Stimulated activated CD4-positive, alpha-beta T cell treated with anti-CD3 and anti-CD28 coated beads, Interleukin-2, amount 100 ng/mL, for 48 hours (primary cell): ENCODE measurements at regions not wholly inside any gene's neighbourhood (a gene's known extent, or its start where the extent isn't known, plus 50 kb on each side); places are given as distances from the start of the nearest gene placed in this dataset.

Experiments
- DNase-seq, 2 donors: peaks; one replicate each; pipeline ENCODE4 v3.0.0-alpha.2; 2020

GRCh38 chr11:45071232-45071631 is 75.2 kb upstream of the PRDM11 start:
- DNase-seq: no peak

GRCh38 chr11:45073685-45074141 is 72.7 kb upstream of the PRDM11 start:
- DNase-seq: no peak

GRCh38 chr11:45075519-45075918 is 70.9 kb upstream of the PRDM11 start:
- no peak for DNase-seq

DNA sequence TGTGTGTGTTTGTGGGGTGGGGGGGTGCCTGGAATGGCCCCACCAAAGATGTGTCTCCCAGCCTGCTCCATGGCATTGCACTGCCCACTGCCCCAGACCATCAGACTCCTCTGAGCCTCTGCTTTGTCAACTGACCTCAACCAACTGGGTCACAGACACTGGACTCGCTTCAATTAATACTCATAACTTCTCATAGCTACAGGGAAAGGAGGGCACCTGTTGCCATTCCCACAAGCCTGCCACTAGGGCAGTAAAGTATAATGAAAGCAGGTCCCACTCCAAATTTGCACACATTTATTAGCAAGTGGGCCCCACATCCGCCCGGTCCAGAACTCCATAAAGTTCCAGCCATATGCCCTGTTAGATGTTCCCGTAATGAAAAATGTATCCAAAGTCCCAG is 70.5 kb upstream of the PRDM11 start:
- DNase-seq: no peak

DNA sequence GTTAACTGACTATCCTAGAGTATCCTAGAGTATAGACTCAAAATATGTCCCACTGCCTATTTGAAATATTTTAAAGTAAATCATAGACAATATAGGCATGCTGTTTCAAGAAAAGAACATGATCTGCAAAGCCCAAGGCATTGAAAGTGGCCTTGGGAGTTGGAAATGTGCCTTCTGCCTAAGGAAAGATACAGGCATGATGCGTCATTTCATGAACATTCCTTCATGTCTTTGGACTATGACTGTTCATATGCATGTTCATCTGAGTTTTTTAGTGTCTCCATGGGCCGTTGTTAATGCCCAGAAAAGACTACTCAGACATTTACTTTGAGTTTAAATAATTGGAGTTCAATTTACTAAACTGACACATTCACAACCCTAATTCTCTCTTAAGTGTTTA is 69.7 kb upstream of the PRDM11 start:
- no peak for DNase-seq

DNA sequence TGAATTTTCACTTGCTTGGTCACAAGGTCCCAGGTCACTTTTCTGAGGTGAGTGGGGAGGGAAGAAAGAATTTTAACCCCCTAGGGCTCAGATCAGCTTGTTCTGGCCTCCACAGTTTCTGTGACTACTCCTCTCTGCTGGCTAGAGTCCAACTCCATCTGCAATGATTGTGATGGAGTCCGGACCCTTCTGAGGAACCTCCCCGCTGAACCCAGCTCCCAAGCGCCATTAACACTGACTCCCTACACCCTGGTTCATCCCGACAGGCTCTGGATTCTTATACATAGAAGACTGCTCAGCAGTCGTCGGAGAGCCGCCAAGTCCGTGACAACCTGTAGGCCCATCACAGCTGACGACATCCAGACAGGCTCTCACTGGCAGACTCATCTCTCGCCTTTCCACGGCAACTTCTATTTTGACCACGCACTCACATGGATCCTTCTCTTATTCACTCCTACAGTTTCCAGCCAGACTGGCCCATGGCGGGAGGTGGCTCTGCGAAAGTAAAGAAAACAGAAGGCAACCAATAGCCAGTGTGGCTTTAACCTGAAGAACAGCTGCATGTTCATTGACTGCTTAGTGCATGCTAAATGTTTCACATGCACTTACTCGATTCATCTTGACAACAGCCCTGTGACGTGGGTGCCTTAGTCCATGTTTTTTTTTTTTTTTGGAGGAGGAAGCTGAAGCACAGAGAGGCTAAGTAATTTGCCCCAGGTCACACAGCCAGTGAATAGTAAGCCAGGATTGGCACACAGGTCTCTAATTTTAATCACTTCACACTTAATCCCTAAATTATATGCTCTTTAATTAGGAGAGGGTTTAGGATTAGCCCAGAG is 68.0 kb upstream of the PRDM11 start:
- no peak for DNase-seq

- DNase-seq: no peak
These were observed 67.4 kb upstream of the PRDM11 start for GRCh38 chr11:45079075-45079444.

GRCh38 chr11:45079567-45079942 is 66.9 kb upstream of the PRDM11 start:
- DNase-seq: no peak

- peak in 1 of 2 donors; percentile 46 for DNase-seq
These were observed 66.3 kb upstream of the PRDM11 start for GRCh38 chr11:45079943-45080719.

DNA sequence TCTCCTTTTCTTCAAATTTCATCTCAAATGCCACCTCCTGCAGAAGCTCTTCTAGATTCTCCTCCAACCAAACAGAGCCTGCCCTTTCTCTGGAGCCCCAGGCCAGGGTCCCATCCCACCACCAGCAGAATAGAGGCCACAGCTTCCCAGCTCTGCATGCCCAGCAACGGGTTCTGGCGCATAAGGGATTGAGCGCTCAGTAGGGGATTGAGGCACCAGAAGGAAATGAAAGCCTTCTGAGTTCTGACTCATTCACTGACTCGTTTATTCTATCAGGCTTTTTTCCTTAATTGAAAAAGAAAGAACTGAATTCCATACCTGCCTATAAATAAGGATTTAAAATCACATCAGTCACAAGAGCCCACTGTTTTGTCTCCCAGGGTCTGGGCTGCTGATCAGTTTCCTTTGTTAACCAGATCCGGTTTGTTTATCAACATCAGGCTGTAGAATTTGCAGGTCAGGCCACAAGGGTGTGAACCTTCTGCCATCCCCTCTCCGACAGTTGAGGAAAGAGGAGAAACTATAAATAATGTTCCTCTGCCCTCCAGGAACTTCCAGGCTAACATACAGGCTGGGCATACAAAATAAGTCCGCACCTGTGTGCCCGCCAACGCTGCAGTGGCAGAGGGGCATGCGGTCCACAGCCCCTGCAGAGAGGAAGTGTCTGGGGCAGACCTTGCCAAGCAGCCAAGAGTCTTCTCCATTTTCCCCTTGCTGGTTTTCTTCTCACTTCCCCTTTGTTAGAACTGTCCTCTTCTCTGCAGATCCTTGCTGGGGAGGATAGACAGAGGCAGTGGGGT is 63.5 kb upstream of the PRDM11 start:
- DNase-seq: no peak

DNA sequence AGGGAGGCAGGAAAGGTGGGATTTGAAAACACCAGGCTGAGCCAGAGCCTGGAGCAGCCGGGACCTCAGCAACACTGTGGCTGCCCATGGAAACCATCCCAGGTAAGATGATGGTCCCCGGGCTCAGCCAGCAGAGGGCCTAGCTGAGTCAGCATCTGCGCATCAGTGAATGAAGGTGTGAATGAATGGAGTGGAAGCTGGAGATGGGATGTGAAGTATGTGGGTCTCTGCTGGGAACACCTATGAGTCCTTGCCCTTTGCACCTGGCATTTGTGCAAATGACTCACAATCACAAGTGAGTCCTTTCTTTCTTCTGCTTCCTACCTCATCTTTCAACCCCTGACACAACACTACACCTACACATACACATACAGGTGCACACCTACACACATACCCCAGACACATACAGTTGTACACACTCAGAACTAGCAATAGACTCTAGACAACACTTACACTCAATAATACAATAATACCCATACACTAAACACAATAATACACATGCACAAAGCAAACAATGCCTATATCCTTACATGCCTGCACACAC is 62.8 kb upstream of the PRDM11 start:
- no peak for DNase-seq

DNA sequence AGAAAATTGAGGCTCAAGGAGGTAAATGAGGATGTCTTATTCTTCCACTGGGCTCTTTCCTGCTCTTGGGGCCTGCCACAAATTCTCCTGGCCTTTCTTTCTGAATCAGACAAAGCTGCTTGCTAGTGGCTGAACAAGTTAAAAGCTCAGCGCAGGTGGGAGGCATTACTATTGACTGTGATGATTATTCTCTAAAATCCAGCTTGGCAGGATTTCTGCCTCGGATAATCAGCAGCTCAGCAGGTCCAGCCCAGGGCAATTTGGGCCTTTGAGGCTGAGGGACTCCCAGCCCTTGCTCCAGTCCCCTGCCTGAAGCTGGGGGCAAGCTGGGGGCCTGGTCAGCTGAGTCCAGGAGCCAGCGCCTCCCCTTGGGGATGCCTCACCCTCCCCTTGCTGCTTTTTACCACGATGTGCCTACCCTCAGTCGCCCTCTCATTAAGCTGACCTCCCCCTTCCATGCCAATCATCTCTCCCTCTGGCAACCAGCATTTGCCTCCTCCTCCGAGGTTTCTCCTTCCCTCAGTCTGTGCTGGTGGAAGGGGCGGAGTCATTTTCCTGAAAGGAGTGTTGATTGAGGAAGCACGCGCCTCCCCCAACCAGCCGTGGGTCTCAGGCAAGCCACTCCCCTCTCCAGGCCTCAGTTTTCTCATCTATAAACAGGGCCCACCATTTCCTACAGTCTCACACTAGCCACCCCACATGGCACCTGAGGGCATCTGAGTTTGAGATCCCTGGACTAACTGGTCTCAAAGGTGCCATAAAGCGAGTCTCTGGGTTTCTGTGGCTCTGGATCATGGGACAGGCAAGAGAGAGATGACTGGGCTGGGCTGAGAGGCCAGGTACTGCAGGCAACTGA is 60.6 kb upstream of the PRDM11 start:
- DNase-seq: no peak

- no peak for DNase-seq
These were observed 59.9 kb upstream of the PRDM11 start for GRCh38 chr11:45086526-45086925.

- no peak for DNase-seq
These were observed 59.1 kb upstream of the PRDM11 start for GRCh38 chr11:45087086-45087899.

DNA sequence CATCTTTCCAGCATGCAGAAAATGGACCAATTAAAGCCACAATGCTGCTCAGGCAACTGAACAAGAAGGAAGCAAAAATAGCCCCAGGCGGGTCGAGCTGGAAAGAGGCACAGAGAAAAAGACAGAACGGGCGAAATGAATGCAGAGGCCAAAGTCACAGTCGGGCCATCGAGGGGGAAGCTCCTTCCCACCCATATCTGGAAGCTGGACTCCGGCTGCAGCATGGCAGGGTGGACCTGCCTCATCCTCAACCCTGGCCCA is 58.6 kb upstream of the PRDM11 start:
- no peak for DNase-seq

DNA sequence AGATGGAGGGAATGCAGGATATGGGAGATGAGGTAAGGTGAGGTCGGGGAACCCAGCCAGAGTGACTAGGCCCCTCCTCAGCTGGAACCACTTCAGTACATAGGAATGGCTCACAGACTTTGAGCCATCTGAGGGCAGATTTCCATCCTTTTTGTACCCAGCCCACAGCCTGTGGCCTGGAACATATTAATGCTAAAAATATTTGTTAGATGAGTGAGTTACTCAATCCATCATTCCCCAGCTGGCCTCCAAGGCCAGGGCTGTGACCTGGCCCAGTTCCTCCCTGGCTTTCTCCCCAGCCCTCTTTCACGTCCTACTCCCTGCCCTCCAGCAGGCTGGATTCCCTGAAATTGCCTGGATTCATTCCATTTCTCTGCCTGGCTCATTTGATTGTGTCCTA is 57.2 kb upstream of the PRDM11 start:
- DNase-seq: no peak

DNA sequence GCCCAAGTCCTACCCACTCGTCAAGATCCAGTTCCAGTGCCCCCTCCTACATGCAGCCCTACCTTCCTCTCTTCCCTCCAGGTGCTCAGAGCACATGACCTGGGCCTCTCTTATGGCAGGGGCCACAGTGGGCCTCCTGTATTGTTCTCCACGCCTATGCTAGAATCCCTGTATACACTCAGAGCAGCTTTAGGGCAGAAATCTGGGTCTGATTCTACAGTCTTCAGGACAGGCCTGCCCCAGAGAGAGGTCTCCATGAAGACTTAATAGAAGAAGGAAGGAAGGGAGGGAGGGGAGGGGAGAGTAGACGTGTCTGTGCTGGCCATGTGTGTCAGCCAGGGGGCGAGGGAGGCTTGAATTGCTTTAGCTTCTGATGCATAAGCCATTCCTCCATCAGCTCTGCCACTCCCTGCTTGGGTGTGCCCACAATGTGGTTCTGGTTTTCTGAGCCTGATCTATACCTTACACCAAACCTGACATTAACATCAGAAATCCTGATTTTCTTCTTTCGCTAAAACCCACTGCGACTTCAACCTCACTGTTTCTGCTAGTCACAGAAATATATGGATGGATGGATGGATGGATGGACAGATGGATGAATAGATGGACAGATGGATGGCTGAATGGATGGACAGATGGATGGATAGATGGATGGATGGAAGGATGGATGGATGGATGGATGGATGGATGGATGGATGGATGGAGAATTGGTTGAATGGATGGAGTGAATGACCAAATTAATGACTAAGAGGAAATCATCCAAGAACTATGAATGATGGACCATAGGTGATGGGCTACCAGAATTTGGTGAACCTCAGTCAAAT is 56.6 kb upstream of the PRDM11 start:
- DNase-seq: no peak

DNA sequence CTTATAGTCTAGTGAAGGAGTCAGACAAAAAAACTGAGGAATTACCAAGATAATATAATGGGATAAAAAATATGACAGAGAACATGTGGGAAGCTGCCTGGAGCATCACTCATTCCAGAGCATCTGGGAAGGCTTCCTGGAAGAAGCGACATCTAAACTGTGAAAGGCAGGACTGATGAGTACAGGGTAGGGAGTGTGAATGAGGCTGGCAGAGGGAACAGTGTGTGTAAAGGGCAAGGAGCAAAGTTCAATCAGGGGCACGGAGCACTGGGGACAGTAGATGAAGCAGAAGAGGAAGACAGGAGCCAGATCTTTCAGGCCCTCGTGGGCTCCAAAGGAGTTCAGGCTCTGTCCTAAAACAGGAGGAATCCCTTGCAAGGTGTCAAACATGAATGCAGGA is 55.8 kb upstream of the PRDM11 start:
- no peak for DNase-seq

GRCh38 chr11:45091563-45092403 is 54.7 kb upstream of the PRDM11 start:
- DNase-seq: no peak

DNA sequence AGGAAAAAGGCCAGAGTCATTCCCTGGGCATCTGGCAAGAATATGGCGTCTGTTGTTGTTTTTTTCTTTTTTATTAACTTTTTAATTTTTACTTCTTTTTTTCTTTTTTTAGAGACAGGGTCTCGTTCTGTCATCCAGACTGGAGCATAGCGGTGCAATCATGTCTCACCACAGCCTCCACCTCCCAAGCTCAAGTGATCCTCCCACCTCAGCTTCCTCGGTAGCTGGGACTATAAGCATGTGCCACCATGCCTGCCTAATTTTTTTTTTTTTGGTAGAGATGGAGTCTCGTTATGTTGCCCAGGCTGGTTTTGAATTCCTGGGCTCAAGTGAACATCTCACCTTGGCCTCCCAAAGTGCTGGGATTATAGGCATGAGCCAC is 54.0 kb upstream of the PRDM11 start:
- DNase-seq: no peak
